GM04503 (cell line): ENCODE measurements at regions not wholly inside any gene's neighbourhood (a gene's known extent, or its start where the extent isn't known, plus 50 kb on each side); places are given as distances from the start of the nearest gene placed in this dataset.

Experiments
- DNase-seq: peaks from one replicate; pipeline ENCODE4 v3.0.0-alpha.2; 2012; ENCODE audit warnings: low read depth

GRCh38 chr7:119102291-119102690 is 877.8 kb downstream of the ANKRD7 start:
- DNase-seq: no peak

GRCh38 chr7:119105381-119105780 is 880.9 kb downstream of the ANKRD7 start:
- no peak for DNase-seq

GRCh38 chr7:119123326-119123725 is 898.8 kb downstream of the ANKRD7 start:
- no peak for DNase-seq

GRCh38 chr7:119127706-119128105 is 903.2 kb downstream of the ANKRD7 start:
- no peak for DNase-seq

GRCh38 chr7:119132436-119132835 is 907.9 kb downstream of the ANKRD7 start:
- no peak for DNase-seq

GRCh38 chr7:119167431-119167830 is 942.9 kb downstream of the ANKRD7 start:
- DNase-seq: no peak

GRCh38 chr7:119172043-119172442 is 947.5 kb downstream of the ANKRD7 start:
- no peak for DNase-seq

GRCh38 chr7:119175911-119176627 is 951.6 kb downstream of the ANKRD7 start:
- no peak for DNase-seq

GRCh38 chr7:119177863-119178262 is 953.4 kb downstream of the ANKRD7 start:
- no peak for DNase-seq

GRCh38 chr7:119184124-119184788 is 959.8 kb downstream of the ANKRD7 start:
- DNase-seq: no peak

GRCh38 chr7:119196183-119196582 is 971.7 kb downstream of the ANKRD7 start:
- DNase-seq: no peak

- no peak for DNase-seq
Observed at GRCh38 chr7:119197172-119197876, 972.8 kb downstream of the ANKRD7 start.

- no peak for DNase-seq
Observed at GRCh38 chr7:119197877-119198527, 973.5 kb downstream of the ANKRD7 start.

- no peak for DNase-seq
Observed at GRCh38 chr7:119219663-119220062, 995.2 kb downstream of the ANKRD7 start.

- no peak for DNase-seq
Observed at GRCh38 chr7:119223930-119224329, 999.4 kb downstream of the ANKRD7 start.

- no peak for DNase-seq
Observed at GRCh38 chr7:119228482-119228881, 1004.0 kb downstream of the ANKRD7 start.

- no peak for DNase-seq
Observed at GRCh38 chr7:119232091-119232490, 1007.6 kb downstream of the ANKRD7 start.

GRCh38 chr7:119233015-119233414 is 1008.5 kb downstream of the ANKRD7 start:
- DNase-seq: no peak

- no peak for DNase-seq
Observed at GRCh38 chr7:119252962-119253361, 1020.0 kb upstream of the KCND2 start.

GRCh38 chr7:119254742-119255141 is 1018.2 kb upstream of the KCND2 start:
- DNase-seq: no peak

GRCh38 chr7:119256001-119256400 is 1017.0 kb upstream of the KCND2 start:
- DNase-seq: no peak

GRCh38 chr7:119256446-119257131 is 1016.4 kb upstream of the KCND2 start:
- DNase-seq: no peak
